ENCODE measurements at regions not wholly inside any gene's neighbourhood (a gene's known extent, or its start where the extent isn't known, plus 50 kb on each side); places are given as distances from the start of the nearest gene placed in this dataset.

- Mint-ChIP-seq H3K27ac (peak overlapping the region in 4 of 6 donors; percentile 36 to 80 (median 67)), H3K4me1 (peaks cover 42 to 46% of the 10 kb centered on the region in 2 donors), H3K9me3 (peaks cover 0 to 6% (median 0%) of the 10 kb centered on the region in 6 donors), H3K4me3 (no peak overlapping the region), H3K27me3 (ENCODE audit: low read depth in 3 of 3) (peaks cover 0 to 4% (median 0%) of the 10 kb centered on the region in 3 donors), H3K36me3 (no peaks in the 10 kb centered on the region)
- DNase-seq, result no peak
Measured at GRCh38 chr4:38601244-38601915, 62.6 kb upstream of the KLF3 start.

DNA sequence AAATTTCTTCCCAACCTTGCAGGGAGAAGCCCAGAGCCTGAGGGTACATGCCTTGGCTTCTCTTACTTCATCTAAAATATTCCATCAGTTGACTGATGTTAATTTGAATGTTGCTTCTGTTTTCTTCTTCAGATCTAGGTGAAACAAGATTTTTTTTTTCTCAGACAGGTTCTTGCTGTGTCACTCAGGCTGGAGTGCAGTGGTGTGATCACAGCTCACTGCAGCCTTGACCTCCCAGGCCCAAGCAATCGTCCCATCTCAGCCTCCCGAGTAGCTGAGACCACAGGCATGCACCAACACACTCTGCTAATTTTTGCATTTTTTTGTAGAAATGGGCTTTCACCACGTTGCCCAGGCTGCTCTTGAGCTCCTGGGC lies 62.1 kb upstream of the KLF3 start:
- Mint-ChIP-seq H3K36me3 (no peaks in the 10 kb centered on the region), H3K27me3 (ENCODE audit: low read depth in 3 of 3) (peaks cover 0 to 4% (median 0%) of the 10 kb centered on the region in 3 donors), H3K27ac (peak overlapping the region in 3 of 6 donors; percentile 6 to 80 (median 36)), H3K9me3 (peaks cover 0 to 6% (median 0%) of the 10 kb centered on the region in 6 donors), H3K4me1 (peaks cover 47 to 49% of the 10 kb centered on the region in 2 donors), H3K4me3 (no peak overlapping the region)
- DNase-seq, result no peak

DNA sequence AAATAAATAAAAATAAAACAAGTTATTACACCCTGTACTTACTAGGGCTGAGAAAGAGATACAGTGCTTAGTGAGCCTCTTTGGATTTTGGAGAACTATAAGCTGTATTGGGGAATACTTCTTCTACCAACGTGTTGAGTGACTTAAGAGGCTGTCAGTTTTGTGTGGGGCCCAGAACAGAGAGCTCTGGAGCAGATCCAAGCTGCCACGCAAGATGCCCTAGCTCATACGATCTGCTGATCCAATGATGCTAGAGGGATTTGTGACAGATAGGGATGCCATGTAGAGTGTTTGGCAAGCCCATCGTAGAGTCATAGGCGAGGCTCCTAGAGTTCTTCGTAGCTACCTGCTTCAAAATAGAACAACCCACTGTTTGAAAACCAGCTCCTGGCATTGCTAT lies 60.3 kb upstream of the KLF3 start:
- H3K36me3 Mint-ChIP-seq, result no peaks in the 10 kb centered on the region
- H3K27me3 Mint-ChIP-seq (ENCODE audit: low read depth in 3 of 3), result peaks cover 0 to 3% (median 0%) of the 10 kb centered on the region in 3 donors
- no peak overlapping the region for H3K4me3 Mint-ChIP-seq
- peaks cover 48 to 49% of the 10 kb centered on the region in 2 donors for H3K4me1 Mint-ChIP-seq
- H3K9me3 Mint-ChIP-seq, result peaks cover 0 to 6% (median 0%) of the 10 kb centered on the region in 6 donors
- H3K27ac Mint-ChIP-seq, result no peak overlapping the region
- DNase-seq, result no peak

GRCh38 chr4:38605181-38605752 lies 58.7 kb upstream of the KLF3 start:
- Mint-ChIP-seq H3K4me3 (peak overlapping the region in 1 of 5 donors; percentile 0), H3K27ac (peak overlapping the region; percentile 1 to 39 (median 20)), H3K27me3 (ENCODE audit: low read depth in 3 of 3) (peaks cover 0 to 5% (median 0%) of the 10 kb centered on the region in 3 donors), H3K9me3 (peaks cover 0 to 3% (median 0%) of the 10 kb centered on the region in 6 donors), H3K4me1 (peaks cover 51 to 53% of the 10 kb centered on the region in 2 donors), H3K36me3 (no peaks in the 10 kb centered on the region)
- no peak for DNase-seq

DNA sequence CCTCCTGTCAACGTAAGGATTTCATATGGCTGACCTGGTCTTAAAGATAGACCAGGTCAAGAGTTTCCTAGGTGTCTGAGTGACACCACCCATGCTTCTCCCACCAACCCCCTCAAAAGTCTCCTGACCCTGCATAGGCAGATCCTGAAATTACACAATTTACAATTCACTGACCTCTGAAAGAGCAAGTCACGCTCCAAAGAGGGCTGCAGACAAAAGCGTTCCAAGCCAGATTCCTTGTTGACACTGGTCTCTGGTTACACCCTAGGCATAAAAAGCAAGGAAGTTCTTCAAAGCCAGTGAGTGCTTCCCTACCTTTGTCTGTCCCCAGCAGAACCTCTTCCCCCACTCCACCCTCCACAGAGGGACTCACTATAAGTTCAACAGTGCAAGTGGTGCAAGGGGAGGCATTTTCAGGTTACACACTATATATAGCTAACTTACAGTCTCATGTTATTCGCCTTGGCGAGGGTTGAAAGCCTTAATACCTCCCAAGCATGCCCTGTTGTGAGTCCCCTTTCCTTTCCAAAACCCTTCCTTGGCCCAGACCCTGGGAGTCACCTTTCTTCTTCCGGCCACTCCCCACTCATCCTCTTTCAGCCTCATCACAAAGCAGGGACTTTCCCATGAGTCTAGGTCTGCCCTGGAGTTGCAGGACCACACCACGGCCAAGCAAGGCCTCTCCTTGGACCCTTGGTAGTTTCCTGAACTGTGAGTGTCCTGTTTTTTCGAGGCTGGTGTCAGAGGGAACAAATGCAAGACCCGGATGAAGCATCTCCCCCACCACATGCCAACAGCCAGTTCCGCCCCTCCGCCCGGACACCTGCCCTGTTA lies 58.0 kb upstream of the KLF3 start:
- Mint-ChIP-seq H3K27ac (peak overlapping the region in 5 of 6 donors; percentile 19 to 39 (median 35)), H3K36me3 (no peaks in the 10 kb centered on the region)

GRCh38 chr4:38606587-38606905 lies 57.5 kb upstream of the KLF3 start:
- H3K36me3 Mint-ChIP-seq, result no peaks in the 10 kb centered on the region
- peak overlapping the region in 2 of 6 donors; percentile 35 to 37 for H3K27ac Mint-ChIP-seq
- H3K4me3 Mint-ChIP-seq, result no peak overlapping the region
- no peak for DNase-seq
- H3K9me3 Mint-ChIP-seq, result no peaks in the 10 kb centered on the region
- peaks cover 38 to 41% of the 10 kb centered on the region in 2 donors for H3K4me1 Mint-ChIP-seq
- H3K27me3 Mint-ChIP-seq (ENCODE audit: low read depth in 3 of 3), result peaks cover 0 to 5% (median 0%) of the 10 kb centered on the region in 3 donors

More for the DNA sequence above, 58.0 kb upstream of the KLF3 start:
- Mint-ChIP-seq H3K4me3 (peak overlapping the region in 3 of 5 donors; percentile 0 to 15 (median 11)), H3K27me3 (ENCODE audit: low read depth in 3 of 3) (peaks cover 0 to 5% (median 0%) of the 10 kb centered on the region in 3 donors), H3K4me1 (peaks cover 44 to 46% of the 10 kb centered on the region in 2 donors), H3K9me3 (no peaks in the 10 kb centered on the region)
- no peak for DNase-seq

- peaks cover 29% of the 10 kb centered on the region in 2 donors for H3K4me1 Mint-ChIP-seq
Measured at GRCh38 chr4:38609614-38610013, 54.4 kb upstream of the KLF3 start.

GRCh38 chr4:38610521-38610920 lies 53.5 kb upstream of the KLF3 start:
- no peak overlapping the region for H3K27ac Mint-ChIP-seq
- peaks cover 0 to 5% (median 0%) of the 10 kb centered on the region in 3 donors for H3K27me3 Mint-ChIP-seq (ENCODE audit: low read depth in 3 of 3)
- peaks cover 20% of the 10 kb centered on the region in 2 donors for H3K4me1 Mint-ChIP-seq
- H3K9me3 Mint-ChIP-seq, result no peaks in the 10 kb centered on the region
- H3K4me3 Mint-ChIP-seq, result no peak overlapping the region
- H3K36me3 Mint-ChIP-seq, result no peaks in the 10 kb centered on the region
- no peak for DNase-seq

More at GRCh38 chr4:38609614-38610013, 54.4 kb upstream of the KLF3 start:
- H3K27me3 Mint-ChIP-seq (ENCODE audit: low read depth in 3 of 3), result peaks cover 0 to 5% (median 0%) of the 10 kb centered on the region in 3 donors
- H3K36me3 Mint-ChIP-seq, result no peaks in the 10 kb centered on the region
- peak overlapping the region in 2 of 6 donors; percentile 49 to 69 for H3K27ac Mint-ChIP-seq
- no peak for DNase-seq
- H3K9me3 Mint-ChIP-seq, result no peaks in the 10 kb centered on the region
- no peak overlapping the region for H3K4me3 Mint-ChIP-seq

DNA sequence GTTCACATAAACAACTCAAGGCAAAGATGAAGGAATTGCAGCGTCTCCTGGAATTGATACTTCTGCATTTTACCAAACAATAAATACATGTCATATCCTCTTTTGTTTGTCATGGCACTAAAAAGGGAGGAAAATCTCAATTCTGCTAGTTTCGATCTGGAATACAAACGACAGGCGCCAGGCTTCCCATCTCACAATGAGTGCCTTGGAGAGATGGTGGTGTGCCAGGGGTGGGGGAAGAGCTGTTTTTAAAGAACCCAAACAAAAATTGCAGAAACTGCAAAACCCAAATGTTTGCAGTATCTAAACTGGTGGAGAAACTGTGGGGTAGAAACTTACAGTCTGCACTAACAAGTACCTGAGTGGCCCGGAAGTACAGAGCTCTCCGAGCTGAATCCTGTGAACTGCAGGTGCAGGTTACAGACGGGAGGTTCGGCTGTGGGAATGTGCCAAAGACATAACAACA lies 53.0 kb upstream of the KLF3 start:
- DNase-seq, result no peak
- no peaks in the 10 kb centered on the region for H3K36me3 Mint-ChIP-seq
- peaks cover 0 to 5% (median 0%) of the 10 kb centered on the region in 3 donors for H3K27me3 Mint-ChIP-seq (ENCODE audit: low read depth in 3 of 3)
- no peaks in the 10 kb centered on the region for H3K9me3 Mint-ChIP-seq
- peak overlapping the region in 1 of 6 donors; percentile 50 for H3K27ac Mint-ChIP-seq
- no peak overlapping the region for H3K4me3 Mint-ChIP-seq
- peaks cover 16% of the 10 kb centered on the region in 2 donors for H3K4me1 Mint-ChIP-seq

DNA sequence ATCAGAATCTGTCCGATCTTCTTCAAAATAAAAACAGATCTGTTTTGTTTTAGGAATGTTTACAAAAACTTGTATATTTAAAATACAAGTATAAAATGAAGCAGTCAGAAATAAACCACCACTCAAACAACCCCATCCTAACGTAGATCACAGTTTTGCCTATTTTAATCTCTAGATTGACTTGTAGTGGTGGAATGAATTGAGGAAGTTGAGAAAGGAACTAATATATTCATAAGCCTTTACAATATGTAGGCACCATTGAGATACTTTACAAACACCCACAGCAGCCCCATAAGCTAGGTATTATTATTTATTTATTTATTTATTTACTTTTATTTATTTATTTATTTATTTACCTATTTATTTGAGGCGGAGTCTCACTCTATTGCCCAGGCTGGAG lies 52.3 kb upstream of the KLF3 start:
- H3K4me1 Mint-ChIP-seq, result peaks cover 9 to 10% of the 10 kb centered on the region in 2 donors
- DNase-seq, result no peak

DNA sequence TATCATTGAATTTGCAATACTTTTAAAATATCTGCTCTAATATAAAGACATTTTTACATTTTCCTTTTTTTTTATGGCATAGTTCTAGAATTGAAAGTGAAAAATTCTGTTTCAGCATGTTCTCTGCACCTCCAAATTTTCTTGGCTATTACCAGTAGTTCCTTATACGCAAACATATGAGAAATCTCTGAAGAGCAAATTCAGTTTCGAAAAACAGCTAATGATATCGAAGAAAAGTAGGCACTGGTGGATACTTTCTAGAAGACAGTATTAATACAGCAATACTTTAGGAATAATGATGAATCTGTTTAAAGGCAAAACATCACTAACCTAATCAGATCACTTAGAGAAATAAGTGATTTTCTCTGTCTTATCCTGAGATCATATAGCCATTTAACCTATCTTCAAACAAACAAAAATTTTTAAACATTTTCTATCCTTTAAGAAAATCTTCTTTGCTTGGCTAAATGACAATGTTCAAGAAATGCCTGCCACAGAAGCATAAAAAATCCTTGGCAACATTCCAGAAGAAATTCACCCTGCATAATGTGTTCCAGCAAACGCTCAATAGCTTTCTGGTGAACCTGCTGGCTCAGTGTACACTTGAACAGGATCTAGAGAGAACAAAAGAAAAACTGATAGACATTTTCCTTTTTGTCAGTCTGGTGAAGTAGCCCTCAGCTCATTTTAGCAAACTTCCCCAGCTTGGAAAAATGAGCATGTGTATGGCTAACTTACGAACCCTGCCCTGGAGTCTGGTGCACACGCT lies 51.2 kb upstream of the KLF3 start:
- H3K4me1 Mint-ChIP-seq, result peaks cover 6 to 9% of the 10 kb centered on the region in 2 donors
- no peak for DNase-seq
- H3K27me3 Mint-ChIP-seq (ENCODE audit: low read depth in 3 of 3), result peaks cover 0 to 2% (median 0%) of the 10 kb centered on the region in 3 donors
- H3K27ac Mint-ChIP-seq, result no peak overlapping the region
- no peak overlapping the region for H3K4me3 Mint-ChIP-seq
- no peaks in the 10 kb centered on the region for H3K36me3 Mint-ChIP-seq
- no peaks in the 10 kb centered on the region for H3K9me3 Mint-ChIP-seq

More for the DNA sequence above, 52.3 kb upstream of the KLF3 start:
- no peak overlapping the region for H3K27ac Mint-ChIP-seq
- no peaks in the 10 kb centered on the region for H3K9me3 Mint-ChIP-seq
- no peaks in the 10 kb centered on the region for H3K36me3 Mint-ChIP-seq
- H3K27me3 Mint-ChIP-seq (ENCODE audit: low read depth in 3 of 3), result peaks cover 0 to 2% (median 0%) of the 10 kb centered on the region in 3 donors
- H3K4me3 Mint-ChIP-seq, result no peak overlapping the region
